CD4-positive, alpha-beta T cell (primary cell): ENCODE measurements at regions not wholly inside any gene's neighbourhood (a gene's known extent, or its start where the extent isn't known, plus 50 kb on each side); places are given as distances from the start of the nearest gene placed in this dataset.
"Not testable (repeated sequence)": the region's sequence is repeated elsewhere in the genome, so short reads cannot be mapped to it uniquely, and the experiment has no call there.

Source experiments
- ATAC-seq: fragments of 200-7000 bp; cut with Tn5 transposase; one replicate; pipeline ENCODE4 v1.10.0; 2022; ENCODE audit warnings: mild to moderate bottlenecking; ENCODE audit not compliant: poor library complexity
- CTCF ChIA-PET: fragments of 350-600 bp; sonication (Branson Sonifier 250); formaldehyde crosslinking; loops from one replicate; lab custom pipeline; 2021; ENCODE audit warnings: antibody characterized with exemption, inconsistent platforms; lab: Charles Lee
- POLR2A ChIA-PET: fragments of 350-600 bp; sonication (Branson Sonifier 250); formaldehyde crosslinking; loops from one replicate; lab custom pipeline; 2021; ENCODE audit warnings: antibody characterized with exemption, inconsistent platforms; lab: Charles Lee
- DNase-seq, 14 experiments: peaks; one replicate each; pipeline ENCODE4 v3.0.0-alpha.2; 2013 to 2020; ENCODE audit warnings: mixed read lengths in 2 of 14
- H3K27ac ChIP-seq, 2 donors: one replicate each; pipeline versions ENCODE4 v1.5.1 to v1.7.0; 2013; ENCODE audit warnings: low read length in 2 of 2, low read depth in 1 of 2, mild to moderate bottlenecking in 1 of 2
- H3K27me3 ChIP-seq, 2 experiments: 1 replicate in 1 of 2; 2 replicates in 1 of 2; pipeline versions ENCODE4 v1.6.1 to v1.7.0; 2013; ENCODE audit warnings: low read length in 2 of 2, control low read depth in 1 of 2, mild to moderate bottlenecking in 1 of 2, moderate library complexity in 1 of 2; ENCODE audit not compliant: insufficient read depth in 2 of 2, control insufficient read depth in 1 of 2
- H3K36me3 ChIP-seq: one replicate; pipeline ENCODE4 v1.6.1; 2013; ENCODE audit warnings: low read length, control low read depth; ENCODE audit not compliant: insufficient read depth
- H3K4me1 ChIP-seq: one replicate; pipeline ENCODE4 v1.6.1; 2013; ENCODE audit warnings: low read length, control low read depth; ENCODE audit not compliant: insufficient read depth
- H3K4me3 ChIP-seq: one replicate; pipeline ENCODE4 v1.5.1; 2013; ENCODE audit warnings: mild to moderate bottlenecking, low read length, moderate library complexity
- H3K9me3 ChIP-seq, 2 experiments: 1 replicate in 1 of 2; 2 replicates in 1 of 2; pipeline versions ENCODE4 v1.6.1 to v1.7.0; 2013; ENCODE audit warnings: low read length in 2 of 2, mild to moderate bottlenecking in 2 of 2, control low read depth in 1 of 2, moderate library complexity in 1 of 2; ENCODE audit not compliant: control insufficient read depth in 1 of 2, insufficient read depth in 1 of 2
- H3K27ac Mint-ChIP-seq: one replicate; pipeline ENCODE4 v1.8.0; 2020; ENCODE audit warnings: mixed read lengths
- H3K27me3 Mint-ChIP-seq: one replicate; pipeline ENCODE4 v1.8.0; 2021; ENCODE audit warnings: mixed read lengths
- H3K36me3 Mint-ChIP-seq: one replicate; pipeline ENCODE4 v1.8.0; 2021; ENCODE audit warnings: low read depth, mixed read lengths
- H3K4me1 Mint-ChIP-seq: one replicate; pipeline ENCODE4 v1.8.0; 2021; ENCODE audit warnings: low read depth, mixed read lengths
- H3K4me3 Mint-ChIP-seq: one replicate; pipeline ENCODE4 v1.8.0; 2020; ENCODE audit warnings: mild to moderate bottlenecking, mixed read lengths
- H3K9me3 Mint-ChIP-seq: one replicate; pipeline ENCODE4 v1.8.0; 2020; ENCODE audit warnings: mixed read lengths
- intact Hi-C, 2 experiments: fragments of 100-400 bp; cut with DNase I in 1 of 2; cut with micrococcal nuclease in 1 of 2; formaldehyde crosslinking; loops; one replicate each; pipeline versions ENCODE4 v1.15.1 to v1.9.0; 2023 to 2025; cut with DNase I, micrococcal nuclease
- TF ChIP-seq, protein P1 (sequence below): fragments of 200-600 bp; IDR thresholded peaks from one replicate; pipeline ENCODE4 v1.8.0; 2022; ENCODE audit warnings: antibody characterized with exemption, mild to moderate bottlenecking

DNA sequence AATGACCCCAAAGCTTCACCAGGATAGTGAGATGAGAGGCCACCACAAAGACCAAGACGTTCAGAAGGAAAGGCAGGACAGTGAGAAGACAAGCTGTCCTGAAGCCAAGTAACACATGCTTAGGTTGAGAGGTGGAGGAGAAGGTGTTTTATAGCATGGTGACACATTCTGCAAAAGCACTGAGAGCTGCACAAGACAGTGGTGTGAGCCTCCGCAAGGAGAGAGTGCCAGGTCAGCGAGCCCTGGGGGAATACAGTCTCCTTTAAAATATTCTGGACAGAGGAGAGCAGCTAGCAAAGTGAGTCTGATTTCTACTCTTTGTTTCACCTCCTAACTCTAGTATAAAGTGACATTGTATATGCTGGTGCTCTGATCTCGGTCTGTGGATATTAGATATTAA is 68.0 kb upstream of the VKORC1L1 start:
- ChIA-PET POLR2A (no interaction called here), CTCF (no interaction called here)
- H3K27ac Mint-ChIP-seq: no peak overlapping the region

DNA sequence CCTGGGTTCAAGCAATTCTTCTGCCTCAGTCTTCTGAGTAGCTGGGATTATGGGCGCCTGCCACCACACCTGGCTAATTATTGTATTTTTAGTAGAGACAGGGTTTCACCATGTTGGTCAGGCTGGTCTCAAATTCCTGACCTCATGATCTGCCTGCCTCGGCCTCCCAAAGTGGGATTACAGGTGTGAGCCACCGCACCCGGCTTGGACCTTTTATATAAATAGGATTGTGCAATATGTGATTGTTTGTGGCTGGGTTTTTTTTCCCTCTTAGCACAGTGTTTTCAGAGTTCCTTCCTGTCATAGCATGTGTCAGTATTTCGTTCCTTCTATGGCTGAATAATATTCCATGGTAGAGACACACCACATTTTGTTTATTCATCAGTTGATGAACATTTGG is 65.8 kb upstream of the VKORC1L1 start:
- H3K36me3 ChIP-seq, H3K36me3 Mint-ChIP-seq, H3K9me3 ChIP-seq, H3K27ac ChIP-seq, POLR2A ChIA-PET, H3K27ac Mint-ChIP-seq, ATAC-seq, intact Hi-C loops, H3K9me3 Mint-ChIP-seq, H3K4me3 ChIP-seq, H3K4me1 ChIP-seq, H3K27me3 Mint-ChIP-seq, H3K4me3 Mint-ChIP-seq, DNase-seq, H3K4me1 Mint-ChIP-seq, H3K27me3 ChIP-seq, CTCF ChIA-PET: not testable (repeated sequence)

More for the DNA sequence above, 68.0 kb upstream of the VKORC1L1 start:
- Histone ChIP-seq H3K27me3 (no peaks in the 10 kb centered on the region), H3K27ac (no peak overlapping the region), H3K36me3 (no peaks in the 10 kb centered on the region), H3K4me1 (no peaks in the 10 kb centered on the region), H3K4me3 (no peak overlapping the region), H3K9me3 (peaks cover 0 to 4% of the 10 kb centered on the region in 2 experiments)
- intact Hi-C loops: no loop called here
- no peak for ATAC-seq
- Mint-ChIP-seq H3K9me3 (no peaks in the 10 kb centered on the region), H3K4me1 (no peaks in the 10 kb centered on the region), H3K4me3 (no peak overlapping the region), H3K27me3 (no peaks in the 10 kb centered on the region), H3K36me3 (no peaks in the 10 kb centered on the region)
- no peak for DNase-seq
- TF ChIP-seq, protein P1, sequence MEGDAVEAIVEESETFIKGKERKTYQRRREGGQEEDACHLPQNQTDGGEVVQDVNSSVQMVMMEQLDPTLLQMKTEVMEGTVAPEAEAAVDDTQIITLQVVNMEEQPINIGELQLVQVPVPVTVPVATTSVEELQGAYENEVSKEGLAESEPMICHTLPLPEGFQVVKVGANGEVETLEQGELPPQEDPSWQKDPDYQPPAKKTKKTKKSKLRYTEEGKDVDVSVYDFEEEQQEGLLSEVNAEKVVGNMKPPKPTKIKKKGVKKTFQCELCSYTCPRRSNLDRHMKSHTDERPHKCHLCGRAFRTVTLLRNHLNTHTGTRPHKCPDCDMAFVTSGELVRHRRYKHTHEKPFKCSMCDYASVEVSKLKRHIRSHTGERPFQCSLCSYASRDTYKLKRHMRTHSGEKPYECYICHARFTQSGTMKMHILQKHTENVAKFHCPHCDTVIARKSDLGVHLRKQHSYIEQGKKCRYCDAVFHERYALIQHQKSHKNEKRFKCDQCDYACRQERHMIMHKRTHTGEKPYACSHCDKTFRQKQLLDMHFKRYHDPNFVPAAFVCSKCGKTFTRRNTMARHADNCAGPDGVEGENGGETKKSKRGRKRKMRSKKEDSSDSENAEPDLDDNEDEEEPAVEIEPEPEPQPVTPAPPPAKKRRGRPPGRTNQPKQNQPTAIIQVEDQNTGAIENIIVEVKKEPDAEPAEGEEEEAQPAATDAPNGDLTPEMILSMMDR: no peak

DNA sequence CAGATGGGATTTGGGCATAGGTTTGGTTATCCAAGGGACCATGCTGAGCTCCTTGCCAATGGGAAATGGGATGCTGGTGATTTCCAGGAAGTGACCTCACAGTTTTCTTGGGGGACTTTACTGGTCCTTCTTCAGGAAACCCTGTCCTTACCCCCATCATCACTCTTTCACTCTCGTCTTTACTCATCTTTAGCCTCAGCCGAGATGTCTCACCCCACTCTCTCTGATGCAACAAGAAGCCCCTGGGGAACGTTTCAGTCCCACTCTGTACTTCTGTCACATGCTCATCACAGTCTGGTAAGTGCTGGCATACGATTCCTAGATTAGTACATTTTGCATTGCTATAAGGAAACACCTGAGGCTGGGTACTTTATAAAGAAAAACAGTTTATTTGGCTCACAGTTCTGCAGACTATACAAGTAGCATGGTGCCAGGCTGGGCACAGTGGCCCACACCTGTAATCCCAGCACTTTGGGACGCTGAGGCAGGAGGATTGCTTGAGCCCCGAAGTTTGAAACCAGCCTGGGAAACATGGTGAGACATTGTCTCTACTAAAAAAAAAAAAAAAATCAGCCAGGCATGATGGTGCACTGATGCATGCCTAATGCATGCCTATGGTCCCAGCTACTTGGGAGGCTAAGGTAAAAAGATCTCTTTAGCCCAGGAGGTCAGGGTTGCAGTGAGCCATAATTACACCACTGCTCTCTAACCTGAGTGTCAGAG is 63.5 kb upstream of the VKORC1L1 start:
- H3K27ac Mint-ChIP-seq: no peak overlapping the region
- CTCF ChIA-PET: no interaction called here
- Histone ChIP-seq H3K4me3 (no peak overlapping the region), H3K4me1 (no peaks in the 10 kb centered on the region), H3K27ac (no peak overlapping the region), H3K9me3 (peaks cover 0 to 4% of the 10 kb centered on the region in 2 experiments), H3K36me3 (no peaks in the 10 kb centered on the region), H3K27me3 (no peaks in the 10 kb centered on the region)
- intact Hi-C loops: no loop called here
- no peak for DNase-seq
- no peaks in the 10 kb centered on the region for H3K36me3 Mint-ChIP-seq
- H3K4me1 Mint-ChIP-seq: no peaks in the 10 kb centered on the region
- no peaks in the 10 kb centered on the region for H3K9me3 Mint-ChIP-seq
- TF ChIP-seq, protein P1: no peak
- no peaks in the 10 kb centered on the region for H3K27me3 Mint-ChIP-seq
- POLR2A ChIA-PET: no interaction called here
- ATAC-seq: no peak
- no peak overlapping the region for H3K4me3 Mint-ChIP-seq

DNA sequence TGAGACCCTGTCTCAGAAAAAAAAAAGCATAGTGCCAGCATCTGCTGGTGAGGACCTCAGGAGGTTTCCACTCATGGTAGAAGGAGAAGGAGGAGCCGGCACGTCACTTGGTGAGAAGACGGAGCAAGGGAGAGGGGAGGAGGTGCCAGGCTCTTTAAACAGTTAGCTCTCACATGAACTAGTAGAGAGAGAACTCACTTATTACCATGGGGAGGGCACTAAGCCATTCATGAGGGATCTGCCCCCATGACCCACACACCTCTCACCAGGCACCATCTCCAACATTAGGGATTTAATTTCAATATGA is 62.9 kb upstream of the VKORC1L1 start:
- ChIA-PET POLR2A (no interaction called here), CTCF (no interaction called here)
- no peak overlapping the region for H3K27ac ChIP-seq
- H3K9me3 ChIP-seq: peaks cover 0 to 4% of the 10 kb centered on the region in 2 experiments
- no peak overlapping the region for H3K4me3 ChIP-seq
- Mint-ChIP-seq H3K4me3 (no peak overlapping the region), H3K27me3 (no peaks in the 10 kb centered on the region), H3K4me1 (no peaks in the 10 kb centered on the region), H3K36me3 (no peaks in the 10 kb centered on the region), H3K9me3 (no peaks in the 10 kb centered on the region), H3K27ac (no peak overlapping the region)
- no peaks in the 10 kb centered on the region for H3K36me3 ChIP-seq
- DNase-seq (no peak), ATAC-seq (no peak)
- intact Hi-C loops: no loop called here
- H3K27me3 ChIP-seq: no peaks in the 10 kb centered on the region
- TF ChIP-seq, protein P1: no peak
- H3K4me1 ChIP-seq: no peaks in the 10 kb centered on the region
